ENCODE measurements at regions not wholly inside any gene's neighbourhood (a gene's known extent, or its start where the extent isn't known, plus 50 kb on each side); places are given as distances from the start of the nearest gene placed in this dataset.
"Not testable (repeated sequence)": the region's sequence is repeated elsewhere in the genome, so short reads cannot be mapped to it uniquely, and the experiment has no call there.

DNA sequence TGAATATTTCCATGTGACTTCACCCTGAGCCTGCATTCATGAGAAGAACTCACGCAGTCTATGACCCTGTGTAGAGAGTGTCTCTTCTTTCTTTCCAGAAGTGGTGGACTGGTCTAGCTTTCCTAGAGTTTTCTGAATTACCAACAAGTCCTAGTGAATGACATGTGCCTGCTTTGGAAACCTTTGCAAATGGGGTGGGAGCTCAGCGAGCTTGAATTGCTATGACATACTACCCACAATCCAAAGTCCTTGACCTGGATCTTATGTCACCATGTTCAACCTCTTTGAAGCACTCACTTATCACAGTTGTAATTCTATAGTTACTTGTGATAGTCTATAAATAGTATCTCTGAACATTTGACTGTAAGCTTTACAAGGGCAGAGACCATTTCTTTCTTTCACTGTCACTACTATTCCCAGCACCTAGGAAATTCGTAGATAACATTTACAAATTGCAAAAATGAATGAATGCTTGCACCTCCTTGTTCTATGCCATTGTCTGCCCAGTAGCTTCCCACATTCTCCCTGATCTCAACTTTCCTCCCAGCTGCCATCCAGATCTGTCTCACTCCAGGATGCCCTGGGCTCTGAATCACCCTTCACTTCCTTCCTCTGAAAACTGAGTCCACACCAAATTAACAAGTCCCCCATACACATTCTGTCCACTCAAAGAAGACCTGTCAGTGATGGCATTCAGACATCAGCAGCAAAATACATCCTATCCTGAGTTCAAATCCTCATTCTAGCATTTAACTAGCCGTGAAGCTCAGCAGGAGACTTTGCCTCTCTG is 201.9 kb upstream of the SESN3 start:
- DNase-seq: no peak

DNA sequence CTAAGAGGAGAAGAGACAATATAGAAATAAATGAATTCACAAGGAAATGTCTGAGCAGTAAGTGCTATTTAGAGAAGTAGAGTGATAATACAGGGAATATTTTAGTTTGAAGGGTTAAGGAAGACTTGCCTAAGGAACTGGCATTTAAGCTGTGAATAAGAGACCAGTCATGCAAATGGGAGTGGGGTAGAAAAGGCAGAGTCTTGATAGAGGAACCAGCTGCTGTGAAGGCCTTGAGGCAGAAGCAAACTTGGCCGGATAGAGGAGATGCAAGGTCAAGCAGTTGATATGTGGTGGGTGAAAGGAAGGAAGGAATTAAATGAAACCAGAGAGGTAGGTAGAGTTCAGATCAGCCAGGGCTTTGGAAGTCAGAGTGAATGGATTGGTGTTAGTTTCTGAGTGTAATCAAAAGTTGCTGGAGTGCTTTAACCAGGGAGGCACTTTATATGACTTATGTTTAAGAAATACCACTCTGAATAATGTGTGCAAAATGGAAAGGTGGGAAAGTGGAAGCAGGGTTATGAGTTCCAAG is 198.4 kb upstream of the SESN3 start:
- no peak for DNase-seq

DNA sequence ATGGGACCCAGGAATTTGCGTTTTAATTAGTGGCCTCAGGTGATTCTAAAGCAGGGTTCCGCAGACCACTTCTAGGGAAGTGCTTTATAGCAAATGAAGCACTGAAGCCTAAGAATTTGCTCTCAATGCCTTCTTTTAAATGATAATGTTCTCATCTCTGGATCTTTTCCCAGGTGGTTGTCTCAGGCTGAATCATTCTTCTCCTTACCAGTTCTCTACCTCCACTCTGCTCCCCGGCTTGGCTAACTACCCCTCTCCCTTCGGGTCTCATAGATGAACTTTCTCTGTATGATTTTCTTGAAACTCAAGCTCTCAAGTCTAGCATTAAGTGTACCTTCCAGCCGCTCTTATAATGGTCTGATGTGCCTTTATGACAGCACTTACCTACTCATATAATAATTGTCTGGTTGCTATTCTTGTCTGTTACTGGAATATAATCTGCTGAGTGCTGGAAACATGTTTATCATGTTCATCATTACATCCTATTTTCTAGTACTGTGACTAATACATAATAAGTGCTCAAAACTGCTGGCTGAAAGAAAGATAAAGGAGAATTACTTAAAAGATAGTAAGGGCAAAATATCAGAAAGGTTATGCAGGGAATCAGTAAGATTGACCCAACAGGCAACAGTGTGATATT is 195.9 kb upstream of the SESN3 start:
- DNase-seq: no peak

DNA sequence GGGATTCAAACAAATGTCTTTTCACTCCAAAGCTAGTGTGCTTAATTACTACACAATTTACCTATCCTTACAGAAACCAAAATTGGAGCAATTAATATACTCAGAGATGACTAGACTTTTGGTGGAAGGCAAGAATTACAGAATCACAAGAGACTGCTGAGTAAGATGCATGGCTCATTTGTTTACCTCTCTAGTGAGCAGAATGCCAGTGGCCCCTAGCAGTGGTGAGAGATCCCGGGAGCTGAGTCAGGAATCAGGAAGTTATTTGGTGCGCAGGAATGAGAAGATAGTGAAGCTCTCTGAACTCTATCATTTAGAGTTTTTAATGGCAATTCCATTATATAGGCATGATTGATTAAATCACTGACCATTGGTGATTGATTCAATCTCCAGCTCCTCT is 188.9 kb upstream of the SESN3 start:
- DNase-seq: peak; percentile 72

- DNase-seq: no peak
These were observed 187.9 kb upstream of the SESN3 start for GRCh38 chr11:95418916-95419315.

DNA sequence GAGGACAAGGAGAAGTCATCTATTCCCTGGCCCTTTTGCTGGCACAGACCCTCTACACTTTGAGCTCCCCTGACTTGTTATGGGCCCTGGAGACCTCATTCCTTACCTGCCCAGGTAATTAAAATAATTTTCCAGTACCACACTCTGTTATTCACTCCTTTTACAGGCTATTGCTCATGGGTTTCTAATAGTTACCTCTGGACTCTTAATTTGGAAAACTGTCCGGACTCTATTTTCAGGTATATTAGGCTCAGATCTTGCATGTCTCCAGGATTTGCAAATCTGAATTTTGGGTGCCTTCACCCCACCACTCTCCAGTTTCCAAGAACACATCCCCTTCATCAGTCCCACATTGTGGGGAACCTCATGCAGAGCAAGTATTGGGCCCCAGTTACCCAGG is 186.8 kb upstream of the SESN3 start:
- DNase-seq: no peak

GRCh38 chr11:95415837-95416304 is 184.9 kb upstream of the SESN3 start:
- DNase-seq: no peak

- DNase-seq: no peak
These were observed 183.2 kb upstream of the SESN3 start for GRCh38 chr11:95414217-95414616.

DNA sequence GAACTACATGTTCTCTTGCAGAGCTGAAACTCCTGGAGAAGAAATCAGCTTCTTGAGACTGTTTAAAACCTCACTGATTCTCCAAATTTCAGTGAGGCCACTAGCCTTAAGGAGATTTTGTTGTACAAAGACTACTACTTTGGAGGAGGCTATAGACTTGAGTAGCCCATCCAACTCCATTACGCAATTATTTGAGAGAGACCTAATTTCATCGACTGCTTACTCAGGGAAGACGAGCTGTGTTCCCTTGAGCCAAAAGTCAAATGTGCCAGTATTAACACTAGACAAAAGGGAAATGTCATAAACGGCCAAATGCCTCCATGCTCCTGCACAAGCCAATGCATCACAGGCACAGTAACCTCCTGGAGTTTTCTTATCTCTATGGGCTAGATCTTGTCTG is 182.8 kb upstream of the SESN3 start:
- DNase-seq: no peak

GRCh38 chr11:95413021-95413420 is 182.0 kb upstream of the SESN3 start:
- DNase-seq: no peak

DNA sequence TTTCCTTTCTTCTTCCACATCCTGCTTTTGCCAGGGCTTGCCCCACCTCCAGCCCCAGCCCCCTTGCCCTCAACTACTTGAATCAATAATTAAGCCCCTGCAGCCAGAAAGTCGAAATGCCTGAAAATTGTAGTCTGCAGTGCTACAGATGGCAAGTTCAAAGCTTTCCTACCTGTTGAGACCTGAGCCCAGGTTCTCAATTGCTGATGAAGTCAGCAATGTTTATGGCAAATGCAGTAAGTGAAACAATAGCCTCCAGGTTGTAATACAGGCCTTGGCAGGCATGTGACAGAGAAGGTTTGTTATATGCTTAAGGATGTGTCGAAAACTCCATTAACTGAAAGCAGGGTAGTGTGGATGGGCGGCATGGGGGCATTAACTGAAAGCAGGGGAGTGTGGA is 181.1 kb upstream of the SESN3 start:
- no peak for DNase-seq

DNA sequence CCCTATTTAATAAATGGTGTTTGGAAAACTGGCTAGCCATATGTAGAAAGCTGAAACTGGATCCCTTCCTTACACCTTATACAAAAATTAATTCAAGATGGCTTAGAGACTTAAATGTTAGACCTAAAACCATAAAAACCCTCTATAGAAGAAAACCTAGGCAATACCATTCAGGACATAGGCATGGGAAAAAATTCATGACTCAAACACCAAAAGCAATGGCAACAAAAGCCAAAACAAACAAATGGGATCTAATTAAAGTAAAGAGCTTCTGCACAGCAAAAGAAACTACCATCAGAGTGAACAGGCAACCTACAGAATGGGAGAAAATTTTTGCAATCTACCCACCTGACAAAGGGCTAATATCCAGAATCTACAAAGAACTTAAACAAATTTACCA is 179.7 kb upstream of the SESN3 start:
- DNase-seq: not testable (repeated sequence)

DNA sequence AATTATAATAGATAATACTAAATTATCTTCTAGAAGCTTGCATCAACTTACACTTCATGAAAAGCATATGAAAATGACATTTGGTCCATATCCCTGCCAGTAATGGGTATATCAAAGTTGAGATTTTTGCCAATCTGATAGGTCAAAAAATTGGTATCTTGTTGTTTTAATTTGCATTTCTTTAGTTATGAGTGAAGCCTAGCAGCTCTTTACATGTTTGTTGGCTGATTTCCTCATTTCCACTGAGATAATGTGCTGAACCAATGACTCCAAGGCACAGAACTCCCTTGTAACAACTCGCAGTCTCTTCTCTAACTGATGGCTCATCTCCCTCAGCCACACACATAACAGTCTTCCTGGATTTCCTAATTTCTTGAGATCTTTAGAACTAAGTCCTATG is 175.3 kb upstream of the SESN3 start:
- no peak for DNase-seq

GRCh38 chr11:95404370-95404769 is 173.4 kb upstream of the SESN3 start:
- no peak for DNase-seq

DNA sequence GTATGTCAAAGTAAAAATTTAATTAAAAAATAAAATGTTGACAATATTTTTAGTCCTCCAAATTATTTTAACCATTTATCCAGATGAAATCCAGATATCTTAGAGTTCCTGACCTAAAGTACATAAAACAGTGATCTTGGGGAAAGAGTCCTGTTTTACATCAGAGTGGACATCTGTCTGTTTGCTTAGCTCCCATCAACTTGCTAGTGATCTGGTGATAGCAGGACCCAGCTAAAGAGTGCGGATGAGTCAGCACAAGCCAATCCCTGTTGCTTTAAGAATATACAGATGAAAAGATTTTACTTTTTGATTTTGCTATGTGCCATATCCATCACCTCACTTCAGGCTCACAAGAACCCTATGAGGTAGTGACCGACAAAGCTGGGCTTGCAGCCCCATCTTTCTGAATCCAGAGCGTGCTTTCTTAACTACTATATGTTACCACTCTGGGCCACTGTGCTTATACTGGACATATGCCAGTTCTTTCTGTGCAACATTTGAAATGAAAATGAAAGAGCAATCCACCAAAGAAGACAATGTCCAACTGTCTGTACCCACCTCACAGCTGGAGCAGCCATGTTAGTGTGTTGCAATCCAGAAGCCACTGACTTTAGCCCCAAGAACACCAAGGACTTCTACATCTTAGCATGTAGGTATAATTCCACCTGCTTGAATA is 167.6 kb upstream of the SESN3 start:
- peak; percentile 64 for DNase-seq

DNA sequence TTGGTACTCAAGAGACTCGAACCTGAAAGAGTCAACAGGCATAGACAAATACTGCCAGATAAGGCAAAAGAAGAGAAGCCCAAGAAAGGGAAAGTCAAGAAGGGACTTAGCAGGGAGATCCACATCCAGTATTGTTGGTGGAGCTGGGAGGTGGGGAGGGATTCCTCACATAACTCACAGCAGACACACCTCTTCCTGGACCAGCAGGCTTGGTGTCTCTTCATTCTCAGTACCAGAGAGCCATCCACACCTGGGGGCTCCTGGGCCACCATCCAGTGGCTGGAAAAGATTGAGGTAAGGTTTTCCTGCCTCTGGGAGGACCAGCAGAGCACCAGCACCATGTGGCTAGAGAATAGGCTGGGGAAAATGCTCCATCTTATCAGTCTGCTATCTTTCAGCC is 161.6 kb upstream of the SESN3 start:
- peak; percentile 63 for DNase-seq

GRCh38 chr11:95389427-95389826 is 158.4 kb upstream of the SESN3 start:
- DNase-seq: no peak

- DNase-seq: no peak
These were observed 157.1 kb upstream of the SESN3 start for GRCh38 chr11:95388086-95388485.

DNA sequence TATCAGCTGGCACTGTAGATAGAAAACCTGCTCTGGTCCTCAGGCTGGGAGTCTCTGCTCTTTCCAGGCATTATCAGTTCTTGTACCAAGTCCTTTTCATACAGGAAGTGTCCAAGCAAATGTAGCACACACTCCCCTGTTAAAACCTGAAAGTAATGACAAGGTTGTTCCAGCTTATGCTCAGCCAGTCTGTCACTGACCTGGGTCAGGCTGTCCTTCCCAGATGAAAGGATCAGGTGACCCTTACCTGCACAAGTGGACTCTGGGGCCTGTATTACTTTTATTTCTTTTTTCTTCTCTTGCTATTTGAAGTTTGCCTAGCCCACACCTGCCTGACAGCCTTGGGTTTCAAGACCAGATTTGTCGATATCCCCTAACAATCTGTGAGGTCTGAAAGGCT is 156.3 kb upstream of the SESN3 start:
- DNase-seq: no peak

DNA sequence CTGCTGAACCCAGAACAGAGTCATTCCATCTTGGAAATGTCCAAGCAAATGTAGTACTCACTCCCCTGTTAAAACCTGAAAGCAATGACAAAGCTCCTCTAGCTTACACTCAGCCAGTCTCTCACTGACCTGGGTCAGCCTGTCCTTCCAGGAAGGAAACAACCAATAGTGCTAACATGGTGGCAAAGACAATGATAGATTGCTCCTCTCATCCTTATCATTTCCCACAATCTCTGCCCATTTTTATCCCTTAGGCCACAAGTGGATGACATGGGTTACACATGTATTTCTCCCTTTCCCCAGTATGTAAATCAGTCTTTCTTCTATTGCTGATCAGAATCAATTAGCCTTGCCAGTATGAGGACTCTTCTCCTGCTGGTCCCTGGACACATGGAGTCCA is 154.6 kb upstream of the SESN3 start:
- no peak for DNase-seq

GRCh38 chr11:95379479-95379878 is 148.5 kb upstream of the SESN3 start:
- no peak for DNase-seq

DNA sequence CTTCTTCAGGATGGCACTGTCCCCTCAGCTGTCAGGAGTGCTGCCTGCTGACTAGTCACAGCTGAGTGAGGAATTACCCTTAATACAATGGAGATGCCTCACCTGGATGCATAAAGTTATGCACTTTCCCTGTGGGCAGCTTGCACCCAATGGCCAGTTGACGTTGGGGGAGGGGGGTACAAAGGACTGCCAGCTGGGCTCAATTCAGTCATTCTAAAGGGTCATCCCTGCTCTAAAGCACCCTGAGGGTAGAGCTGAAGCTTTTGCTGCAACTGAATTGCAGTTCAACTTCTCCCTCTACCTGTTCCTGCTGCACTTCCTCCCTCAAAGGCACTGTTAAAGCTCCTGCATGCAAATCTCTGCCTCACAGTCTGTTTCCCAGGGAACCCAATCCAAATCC is 147.8 kb upstream of the SESN3 start:
- no peak for DNase-seq

- DNase-seq: no peak
These were observed 147.1 kb upstream of the SESN3 start for GRCh38 chr11:95378111-95378510.

- DNase-seq: peak; percentile 52
These were observed 144.9 kb upstream of the SESN3 start for GRCh38 chr11:95375886-95376285.
